Prostate gland (tissue), 2 donors: ENCODE measurements at regions not wholly inside any gene's neighbourhood (a gene's known extent, or its start where the extent isn't known, plus 50 kb on each side); places are given as distances from the start of the nearest gene placed in this dataset.
"Not testable (repeated sequence)": the region's sequence is repeated elsewhere in the genome, so short reads cannot be mapped to it uniquely, and the experiment has no call there.

Experiments used
- DNase-seq: peaks from one replicate; pipeline ENCODE4 v3.0.0-alpha.2; 2019; ENCODE audit warnings: low spot score
- H3K27ac ChIP-seq, 2 donors: fragments of 200-600 bp; sonication (generic); 2 replicates each; pipeline ENCODE4 v1.5.1; 2017 to 2019
- H3K27me3 ChIP-seq: fragments of 200-600 bp; sonication (generic); replicated peaks from 2 replicates; pipeline ENCODE4 v1.5.1; 2019; ENCODE audit not compliant: insufficient read depth
- H3K36me3 ChIP-seq, 2 donors: fragments of 200-600 bp; sonication (generic); 1 replicate in 1 of 2; 2 replicates in 1 of 2; pipeline versions ENCODE4 v1.5.1 to v1.8.1; 2017 to 2019
- H3K4me1 ChIP-seq: fragments of 200-600 bp; sonication (generic); replicated peaks from 2 replicates; pipeline ENCODE4 v1.5.1; 2019
- H3K4me3 ChIP-seq, 2 donors: fragments of 200-600 bp; sonication (generic); 2 replicates each; pipeline ENCODE4 v1.5.1; 2017 to 2019
- H3K9me3 ChIP-seq: fragments of 200-600 bp; sonication (generic); 2 replicates; pipeline ENCODE4 v1.5.1; 2017
- CTCF ChIP-seq, 4 experiments: fragments of 200-600 bp in 2 of 4; fragments of 450-650 bp in 2 of 4; sonication (generic) in 2 of 4; IDR thresholded peaks; 1 replicate in 3 of 4; 2 replicates in 1 of 4; pipeline ENCODE4 v1.5.1; 2016 to 2019; ENCODE audit warnings: antibody characterized with exemption in 4 of 4, mild to moderate bottlenecking in 2 of 4, moderate library complexity in 2 of 4
- POLR2A ChIP-seq: fragments of 450-650 bp; IDR thresholded peaks from one replicate; pipeline ENCODE4 v1.6.1; 2016; ENCODE audit warnings: antibody characterized with exemption, mild to moderate bottlenecking
- POLR2AphosphoS5 ChIP-seq: sonication (generic); formaldehyde crosslinking; IDR thresholded peaks from one replicate; pipeline ENCODE4 v1.6.1; 2017; ENCODE audit warnings: antibody characterized with exemption
- WGBS: methylation state at CpG from one replicate; pipeline ENCODE4 v1.1.5; 2018; 5-methylcytosine and 5-hydroxymethylcytosine counted together
- intact Hi-C: fragments of 100-400 bp; cut with DNase I; formaldehyde crosslinking; loops from one replicate; pipeline ENCODE4 v1.14.2; 2022

- Histone ChIP-seq H3K27me3 (no peaks in the 10 kb centered on the region), H3K4me1 (no peaks in the 10 kb centered on the region), H3K27ac (no peak overlapping the region), H3K9me3 (no peaks in the 10 kb centered on the region), H3K36me3 (no peaks in the 10 kb centered on the region), H3K4me3 (no peak overlapping the region)
- WGBS: 53% methylated on average over 2 of the region's 2 CpGs
- intact Hi-C loops: no loop called here
- TF ChIP-seq CTCF (IDR thresholded peaks at IDR 0.05) (no peak), POLR2AphosphoS5 (no peak), POLR2A (no peak)
- no peak for DNase-seq
These were observed 804.2 kb downstream of the CENPC start for GRCh38 chr4:66741081-66741480.

- no peak for TF ChIP-seq POLR2AphosphoS5
- no peak for TF ChIP-seq CTCF (IDR thresholded peaks at IDR 0.05)
- TF ChIP-seq POLR2A: no peak
- no peaks in the 10 kb centered on the region for H3K9me3 ChIP-seq
- no peaks in the 10 kb centered on the region for H3K36me3 ChIP-seq
- no peaks in the 10 kb centered on the region for H3K4me1 ChIP-seq
- no peak overlapping the region for H3K27ac ChIP-seq
- no peaks in the 10 kb centered on the region for H3K27me3 ChIP-seq
- 67% methylated on average over 3 of the region's 3 CpGs for WGBS
- intact Hi-C loops: no loop called here
- H3K4me3 ChIP-seq: no peak overlapping the region
- no peak for DNase-seq
These were observed 808.7 kb downstream of the CENPC start for GRCh38 chr4:66736606-66737005.

- 61% methylated on average over 2 of the region's 2 CpGs for WGBS
- Histone ChIP-seq H3K36me3 (no peaks in the 10 kb centered on the region), H3K27ac (no peak overlapping the region), H3K4me3 (no peak overlapping the region), H3K4me1 (no peaks in the 10 kb centered on the region), H3K9me3 (no peaks in the 10 kb centered on the region), H3K27me3 (no peaks in the 10 kb centered on the region)
- no peak for DNase-seq
- intact Hi-C loops: no loop called here
- TF ChIP-seq POLR2AphosphoS5 (no peak), POLR2A (no peak), CTCF (IDR thresholded peaks at IDR 0.05) (no peak)
These were observed 817.0 kb downstream of the CENPC start for GRCh38 chr4:66728280-66728679.

- H3K4me1 ChIP-seq, intact Hi-C loops, DNase-seq, H3K4me3 ChIP-seq, H3K27me3 ChIP-seq, H3K36me3 ChIP-seq, H3K27ac ChIP-seq, H3K9me3 ChIP-seq: not testable (repeated sequence)
- 96% methylated on average over 24 of the region's 30 CpGs for WGBS
These were observed 832.9 kb downstream of the CENPC start for GRCh38 chr4:66712301-66712921.

- Histone ChIP-seq H3K9me3 (no peaks in the 10 kb centered on the region), H3K27ac (no peak overlapping the region), H3K36me3 (no peaks in the 10 kb centered on the region), H3K4me1 (no peaks in the 10 kb centered on the region), H3K4me3 (no peak overlapping the region), H3K27me3 (no peaks in the 10 kb centered on the region)
- 93% methylated on average over 2 of the region's 2 CpGs for WGBS
- no peak for DNase-seq
- intact Hi-C loops: no loop called here
- TF ChIP-seq POLR2A (no peak), POLR2AphosphoS5 (no peak), CTCF (IDR thresholded peaks at IDR 0.05) (no peak)
These were observed 841.1 kb downstream of the CENPC start for GRCh38 chr4:66704243-66704642.
